Liver (tissue), 8 donors: ENCODE measurements at regions not wholly inside any gene's neighbourhood (a gene's known extent, or its start where the extent isn't known, plus 50 kb on each side); places are given as distances from the start of the nearest gene placed in this dataset.

Experiments used
- DNase-seq: peaks from one replicate; pipeline ENCODE4 v3.0.0-alpha.2; 2017; ENCODE audit warnings: low spot score
- H3K27ac ChIP-seq, 2 donors: one replicate each; pipeline ENCODE4 v1.7.0; 2013; ENCODE audit warnings: inconsistent platforms in 2 of 2, low read length in 2 of 2, control low read depth in 1 of 2, low read depth in 1 of 2, mild to moderate bottlenecking in 1 of 2
- H3K27me3 ChIP-seq, 4 donors: one replicate each; pipeline versions ENCODE4 v1.6.1 to v1.7.0; 2013; ENCODE audit warnings: low read length in 3 of 4, inconsistent platforms in 1 of 4, mild to moderate bottlenecking in 1 of 4, moderate library complexity in 1 of 4; ENCODE audit not compliant: control insufficient read depth in 4 of 4, insufficient read depth in 4 of 4
- H3K36me3 ChIP-seq, 4 donors: one replicate each; pipeline versions ENCODE4 v1.6.1 to v1.7.0; 2013; ENCODE audit warnings: low read length in 3 of 4, mild to moderate bottlenecking in 3 of 4, low read depth in 1 of 4, moderate library complexity in 1 of 4; ENCODE audit not compliant: control insufficient read depth in 4 of 4, insufficient read depth in 3 of 4
- H3K4me1 ChIP-seq, 4 donors: one replicate each; pipeline versions ENCODE4 v1.6.1 to v1.7.0; 2013; ENCODE audit warnings: low read length in 3 of 4, mild to moderate bottlenecking in 3 of 4, moderate library complexity in 1 of 4; ENCODE audit not compliant: control insufficient read depth in 4 of 4, insufficient read depth in 4 of 4
- H3K4me3 ChIP-seq, 3 donors: one replicate each; pipeline versions ENCODE4 v1.6.1 to v1.7.0; 2013; ENCODE audit warnings: low read length in 3 of 3, control low read depth in 1 of 3, low read depth in 1 of 3, mild to moderate bottlenecking in 1 of 3
- H3K9ac ChIP-seq, 2 donors: one replicate each; pipeline ENCODE4 v1.7.0; 2013; ENCODE audit warnings: low read length in 2 of 2, mild to moderate bottlenecking in 2 of 2, moderate library complexity in 2 of 2, control low read depth in 1 of 2, low read depth in 1 of 2
- H3K9me3 ChIP-seq, 4 donors: one replicate each; pipeline versions ENCODE4 v1.6.1 to v1.7.0; 2013; ENCODE audit warnings: low read length in 3 of 4; ENCODE audit not compliant: control insufficient read depth in 4 of 4
- CTCF ChIP-seq: fragments of 150-350 bp; IDR thresholded peaks from 2 replicates; pipeline ENCODE4 v1.5.1; 2017; ENCODE audit warnings: improper control_type of control experiment, low read depth, low read length; ENCODE audit not compliant: missing input control
- EGR1 ChIP-seq, 2 donors: IDR thresholded peaks; 2 replicates each; pipeline ENCODE4 v1.6.1; 2016 to 2018; ENCODE audit warnings: antibody characterized with exemption in 2 of 2, low read depth in 2 of 2
- FOXA1 ChIP-seq: IDR thresholded peaks from 2 replicates; pipeline ENCODE4 v1.6.1; 2016; ENCODE audit warnings: antibody characterized with exemption
- FOXA2 ChIP-seq: IDR thresholded peaks from 2 replicates; pipeline ENCODE4 v1.6.1; 2016; ENCODE audit warnings: antibody characterized with exemption
- GABPA ChIP-seq, 2 donors: IDR thresholded peaks in 1 of 2; conservative IDR thresholded peaks in 1 of 2; 2 replicates each; pipeline ENCODE4 v1.6.1; 2016; ENCODE audit warnings: antibody characterized with exemption in 2 of 2, mild to moderate bottlenecking in 1 of 2, moderate library complexity in 1 of 2
- HNF4A ChIP-seq, 2 donors: conservative IDR thresholded peaks; 2 replicates each; pipeline ENCODE4 v1.6.1; 2016; ENCODE audit warnings: antibody characterized with exemption in 2 of 2, mild to moderate bottlenecking in 2 of 2
- HNF4G ChIP-seq: IDR thresholded peaks from 2 replicates; pipeline ENCODE4 v1.6.1; 2016; ENCODE audit warnings: antibody characterized with exemption
- JUND ChIP-seq, 2 donors: IDR thresholded peaks; 2 replicates each; pipeline ENCODE4 v1.6.1; 2016; ENCODE audit warnings: antibody characterized with exemption in 2 of 2
- MAX ChIP-seq: IDR thresholded peaks from 2 replicates; pipeline ENCODE4 v1.6.1; 2016; ENCODE audit warnings: antibody characterized with exemption
- NR2F2 ChIP-seq: IDR thresholded peaks from 2 replicates; pipeline ENCODE4 v1.6.1; 2016; ENCODE audit warnings: antibody characterized with exemption
- RAD21 ChIP-seq, 2 donors: IDR thresholded peaks; 2 replicates each; pipeline ENCODE4 v1.6.1; 2016; ENCODE audit warnings: antibody characterized with exemption in 2 of 2, mild to moderate bottlenecking in 2 of 2
- RXRA ChIP-seq, 2 donors: IDR thresholded peaks; 2 replicates each; pipeline ENCODE4 v1.6.1; 2017 to 2018; ENCODE audit warnings: antibody characterized with exemption in 2 of 2, mild to moderate bottlenecking in 1 of 2
- SP1 ChIP-seq: IDR thresholded peaks from 2 replicates; pipeline ENCODE4 v1.6.1; 2018; ENCODE audit warnings: antibody characterized with exemption, mild to moderate bottlenecking
- TAF1 ChIP-seq: conservative IDR thresholded peaks from 2 replicates; pipeline ENCODE4 v1.6.1; 2016; ENCODE audit warnings: antibody characterized with exemption, mild to moderate bottlenecking
- YY1 ChIP-seq: IDR thresholded peaks from 2 replicates; pipeline ENCODE4 v1.6.1; 2016; ENCODE audit warnings: antibody characterized with exemption, mild to moderate bottlenecking
- WGBS: extraction: QIAGEN DNeasy Blood & Tissue Kit; methylation state at CpG from one replicate; pipeline ENCODE4 v1.1.7; 2013; 5-methylcytosine and 5-hydroxymethylcytosine counted together
- TF ChIP-seq, protein P1 (sequence below): IDR thresholded peaks from 2 replicates; pipeline ENCODE4 v1.6.1; 2016; ENCODE audit warnings: antibody characterized with exemption, mild to moderate bottlenecking
- TF ChIP-seq, protein P2 (sequence below): IDR thresholded peaks from 2 replicates; pipeline ENCODE4 v1.6.1; 2016; ENCODE audit warnings: antibody characterized with exemption
- TF ChIP-seq, protein P3 (sequence below): IDR thresholded peaks from 2 replicates; pipeline ENCODE4 v1.6.1; 2016; ENCODE audit warnings: antibody characterized with exemption
- donor health status: healthy.
- donor health status: healthy.
- donor health status: healthy.
- donor health status: healthy.
- donor health status: healthy.

GRCh38 chr14:54251356-54251755, 145.5 kb upstream of the CDKN3 start:
- TF ChIP-seq, protein P1, sequence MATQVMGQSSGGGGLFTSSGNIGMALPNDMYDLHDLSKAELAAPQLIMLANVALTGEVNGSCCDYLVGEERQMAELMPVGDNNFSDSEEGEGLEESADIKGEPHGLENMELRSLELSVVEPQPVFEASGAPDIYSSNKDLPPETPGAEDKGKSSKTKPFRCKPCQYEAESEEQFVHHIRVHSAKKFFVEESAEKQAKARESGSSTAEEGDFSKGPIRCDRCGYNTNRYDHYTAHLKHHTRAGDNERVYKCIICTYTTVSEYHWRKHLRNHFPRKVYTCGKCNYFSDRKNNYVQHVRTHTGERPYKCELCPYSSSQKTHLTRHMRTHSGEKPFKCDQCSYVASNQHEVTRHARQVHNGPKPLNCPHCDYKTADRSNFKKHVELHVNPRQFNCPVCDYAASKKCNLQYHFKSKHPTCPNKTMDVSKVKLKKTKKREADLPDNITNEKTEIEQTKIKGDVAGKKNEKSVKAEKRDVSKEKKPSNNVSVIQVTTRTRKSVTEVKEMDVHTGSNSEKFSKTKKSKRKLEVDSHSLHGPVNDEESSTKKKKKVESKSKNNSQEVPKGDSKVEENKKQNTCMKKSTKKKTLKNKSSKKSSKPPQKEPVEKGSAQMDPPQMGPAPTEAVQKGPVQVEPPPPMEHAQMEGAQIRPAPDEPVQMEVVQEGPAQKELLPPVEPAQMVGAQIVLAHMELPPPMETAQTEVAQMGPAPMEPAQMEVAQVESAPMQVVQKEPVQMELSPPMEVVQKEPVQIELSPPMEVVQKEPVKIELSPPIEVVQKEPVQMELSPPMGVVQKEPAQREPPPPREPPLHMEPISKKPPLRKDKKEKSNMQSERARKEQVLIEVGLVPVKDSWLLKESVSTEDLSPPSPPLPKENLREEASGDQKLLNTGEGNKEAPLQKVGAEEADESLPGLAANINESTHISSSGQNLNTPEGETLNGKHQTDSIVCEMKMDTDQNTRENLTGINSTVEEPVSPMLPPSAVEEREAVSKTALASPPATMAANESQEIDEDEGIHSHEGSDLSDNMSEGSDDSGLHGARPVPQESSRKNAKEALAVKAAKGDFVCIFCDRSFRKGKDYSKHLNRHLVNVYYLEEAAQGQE, result no peak
- TF ChIP-seq TAF1 (no peak), CTCF (no peak), FOXA2 (no peak), FOXA1 (no peak), RAD21 (IDR thresholded peaks at IDR 0.05) (no peak), JUND (IDR thresholded peaks at IDR 0.05) (no peak), NR2F2 (no peak), HNF4G (no peak), GABPA (IDR thresholded peaks at IDR 0.05 in 1 of 2, conservative IDR thresholded peaks at IDR 0.05 in 1 of 2) (no peak), MAX (no peak), YY1 (no peak), EGR1 (IDR thresholded peaks at IDR 0.05; ENCODE audit: low read depth in 2 of 2) (no peak), HNF4A (conservative IDR thresholded peaks at IDR 0.05) (no peak), SP1 (no peak), RXRA (IDR thresholded peaks at IDR 0.05) (no peak)
- TF ChIP-seq, protein P2, sequence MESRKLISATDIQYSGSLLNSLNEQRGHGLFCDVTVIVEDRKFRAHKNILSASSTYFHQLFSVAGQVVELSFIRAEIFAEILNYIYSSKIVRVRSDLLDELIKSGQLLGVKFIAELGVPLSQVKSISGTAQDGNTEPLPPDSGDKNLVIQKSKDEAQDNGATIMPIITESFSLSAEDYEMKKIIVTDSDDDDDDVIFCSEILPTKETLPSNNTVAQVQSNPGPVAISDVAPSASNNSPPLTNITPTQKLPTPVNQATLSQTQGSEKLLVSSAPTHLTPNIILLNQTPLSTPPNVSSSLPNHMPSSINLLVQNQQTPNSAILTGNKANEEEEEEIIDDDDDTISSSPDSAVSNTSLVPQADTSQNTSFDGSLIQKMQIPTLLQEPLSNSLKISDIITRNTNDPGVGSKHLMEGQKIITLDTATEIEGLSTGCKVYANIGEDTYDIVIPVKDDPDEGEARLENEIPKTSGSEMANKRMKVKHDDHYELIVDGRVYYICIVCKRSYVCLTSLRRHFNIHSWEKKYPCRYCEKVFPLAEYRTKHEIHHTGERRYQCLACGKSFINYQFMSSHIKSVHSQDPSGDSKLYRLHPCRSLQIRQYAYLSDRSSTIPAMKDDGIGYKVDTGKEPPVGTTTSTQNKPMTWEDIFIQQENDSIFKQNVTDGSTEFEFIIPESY, result no peak
- TF ChIP-seq, protein P3, sequence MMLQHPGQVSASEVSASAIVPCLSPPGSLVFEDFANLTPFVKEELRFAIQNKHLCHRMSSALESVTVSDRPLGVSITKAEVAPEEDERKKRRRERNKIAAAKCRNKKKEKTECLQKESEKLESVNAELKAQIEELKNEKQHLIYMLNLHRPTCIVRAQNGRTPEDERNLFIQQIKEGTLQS, result no peak
- Histone ChIP-seq H3K36me3 (no peaks in the 10 kb centered on the region), H3K4me3 (no peak overlapping the region), H3K4me1 (no peaks in the 10 kb centered on the region), H3K27ac (no peak overlapping the region), H3K9me3 (no peaks in the 10 kb centered on the region), H3K9ac (no peak overlapping the region), H3K27me3 (no peaks in the 10 kb centered on the region)
- DNase-seq, result no peak
- 60% methylated on average over 4 of the region's 4 CpGs for WGBS
